GM12873 (cell line): ENCODE measurements at regions not wholly inside any gene's neighbourhood (a gene's known extent, or its start where the extent isn't known, plus 50 kb on each side); places are given as distances from the start of the nearest gene placed in this dataset.

Source experiments
- TF ChIP-seq, protein P1 (sequence below): IDR thresholded peaks from 2 replicates; pipeline ENCODE4 v1.5.1; 2012; ENCODE audit warnings: low read depth, mild to moderate bottlenecking, moderate library complexity, low read length, control low read depth; ENCODE audit not compliant: insufficient read depth; ENCODE audit errors: missing control alignments

DNA sequence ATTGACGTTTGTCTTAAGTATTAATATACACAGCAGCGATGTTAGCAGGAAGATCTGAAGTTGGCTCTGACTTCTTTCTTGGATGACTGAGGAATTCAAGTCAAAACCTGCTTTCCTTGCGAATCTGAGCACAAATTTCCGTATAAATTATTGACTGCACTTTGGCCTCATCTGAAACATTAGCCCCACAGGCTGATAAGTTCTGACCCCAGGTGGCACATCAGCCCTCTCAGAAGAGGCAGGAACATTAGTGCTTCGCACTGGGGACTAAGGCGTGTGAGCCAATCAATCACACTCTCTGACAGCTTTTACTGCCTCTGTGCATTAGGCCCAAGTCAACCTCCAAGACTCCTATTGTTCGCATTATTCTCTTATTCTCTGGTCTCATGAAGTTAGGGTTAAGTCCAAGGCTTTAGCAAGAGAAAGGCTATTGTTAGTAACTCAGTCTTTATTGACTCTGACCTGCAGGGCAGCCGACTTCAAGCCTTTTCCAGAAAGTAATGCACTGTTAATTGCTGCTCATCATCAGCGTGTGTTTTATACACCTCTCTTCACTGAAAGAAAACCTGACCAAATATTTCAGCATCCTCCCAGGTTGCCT is 84.2 kb downstream of the ZNF608 start:
- TF ChIP-seq, protein P1, sequence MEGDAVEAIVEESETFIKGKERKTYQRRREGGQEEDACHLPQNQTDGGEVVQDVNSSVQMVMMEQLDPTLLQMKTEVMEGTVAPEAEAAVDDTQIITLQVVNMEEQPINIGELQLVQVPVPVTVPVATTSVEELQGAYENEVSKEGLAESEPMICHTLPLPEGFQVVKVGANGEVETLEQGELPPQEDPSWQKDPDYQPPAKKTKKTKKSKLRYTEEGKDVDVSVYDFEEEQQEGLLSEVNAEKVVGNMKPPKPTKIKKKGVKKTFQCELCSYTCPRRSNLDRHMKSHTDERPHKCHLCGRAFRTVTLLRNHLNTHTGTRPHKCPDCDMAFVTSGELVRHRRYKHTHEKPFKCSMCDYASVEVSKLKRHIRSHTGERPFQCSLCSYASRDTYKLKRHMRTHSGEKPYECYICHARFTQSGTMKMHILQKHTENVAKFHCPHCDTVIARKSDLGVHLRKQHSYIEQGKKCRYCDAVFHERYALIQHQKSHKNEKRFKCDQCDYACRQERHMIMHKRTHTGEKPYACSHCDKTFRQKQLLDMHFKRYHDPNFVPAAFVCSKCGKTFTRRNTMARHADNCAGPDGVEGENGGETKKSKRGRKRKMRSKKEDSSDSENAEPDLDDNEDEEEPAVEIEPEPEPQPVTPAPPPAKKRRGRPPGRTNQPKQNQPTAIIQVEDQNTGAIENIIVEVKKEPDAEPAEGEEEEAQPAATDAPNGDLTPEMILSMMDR: no peak

DNA sequence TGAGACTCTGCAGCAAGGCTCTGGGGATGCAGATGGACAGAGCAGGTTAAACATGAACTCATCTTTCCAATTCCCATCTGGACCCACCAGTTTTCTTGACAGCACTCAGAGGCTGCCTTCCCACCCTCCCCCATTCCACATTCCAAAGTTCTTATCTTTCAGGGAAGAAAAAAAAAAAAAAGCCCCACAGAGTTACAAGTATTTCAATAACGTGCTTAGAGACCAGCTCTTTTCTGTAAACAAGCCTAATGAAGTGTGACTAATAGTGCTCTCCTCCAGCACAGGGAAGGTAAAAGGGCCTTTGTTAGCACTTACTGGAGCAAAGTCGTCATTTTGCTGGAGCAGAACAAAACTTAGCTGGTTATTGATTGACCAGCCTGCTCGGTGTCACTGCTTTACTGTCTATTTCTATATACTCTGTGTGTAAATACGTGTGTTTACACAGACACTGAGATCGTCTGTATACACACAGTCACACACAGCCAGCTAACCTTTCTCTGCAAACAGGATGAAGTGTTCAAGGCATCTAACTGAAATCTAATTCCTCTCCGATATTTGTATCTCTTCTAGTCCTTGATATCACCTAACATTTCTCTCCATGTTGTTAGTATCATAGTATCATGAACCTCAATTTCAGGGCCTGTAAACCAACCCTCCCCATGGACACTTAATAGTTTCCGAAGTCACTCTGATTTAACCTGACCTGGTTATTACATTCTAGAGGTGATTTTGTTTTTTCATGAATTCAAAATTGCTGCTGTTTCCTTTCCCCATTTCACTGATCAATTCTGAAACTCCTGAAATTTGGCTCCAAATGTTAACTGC is 84.9 kb downstream of the ZNF608 start:
- TF ChIP-seq, protein P1: no peak

DNA sequence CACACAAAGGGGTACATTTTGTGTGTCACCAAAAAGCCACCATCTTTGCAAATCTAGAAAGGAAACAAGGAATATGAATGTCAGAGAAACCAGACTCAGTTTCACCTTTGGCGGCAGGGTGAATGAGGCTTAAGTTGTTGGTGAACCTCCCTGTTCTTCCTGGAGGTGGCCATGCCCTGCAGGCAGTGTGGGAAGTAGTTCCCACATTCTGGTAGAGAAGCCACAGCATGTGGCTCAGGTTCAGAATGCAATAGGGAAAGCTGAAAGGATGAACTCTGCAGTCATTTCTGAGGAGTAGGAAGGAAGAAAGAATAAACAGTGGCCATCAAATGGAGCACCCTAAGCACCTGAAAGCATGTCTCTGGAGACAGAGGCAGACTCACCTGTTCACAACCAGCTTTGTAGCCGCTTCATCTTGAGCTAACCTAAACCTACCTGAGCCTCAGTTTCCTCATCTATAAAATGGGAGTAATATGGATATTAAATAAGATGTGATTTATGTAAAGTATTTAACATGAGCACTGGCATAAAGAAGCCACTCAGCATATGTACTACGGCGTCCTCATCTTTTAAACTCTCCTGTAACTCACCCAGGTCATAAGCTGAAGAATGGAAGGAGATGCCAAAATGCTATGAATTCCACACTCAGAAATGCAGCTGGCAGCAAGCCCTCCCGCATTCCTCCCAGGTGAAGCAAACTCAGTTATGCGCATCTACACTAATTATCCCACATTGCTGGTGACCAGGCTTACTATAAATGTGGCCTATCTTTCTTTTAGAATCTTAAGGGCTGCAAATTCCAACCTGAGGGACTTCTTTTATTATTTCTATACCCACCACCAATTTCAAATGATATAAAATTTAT is 86.0 kb downstream of the ZNF608 start:
- TF ChIP-seq, protein P1: no peak

DNA sequence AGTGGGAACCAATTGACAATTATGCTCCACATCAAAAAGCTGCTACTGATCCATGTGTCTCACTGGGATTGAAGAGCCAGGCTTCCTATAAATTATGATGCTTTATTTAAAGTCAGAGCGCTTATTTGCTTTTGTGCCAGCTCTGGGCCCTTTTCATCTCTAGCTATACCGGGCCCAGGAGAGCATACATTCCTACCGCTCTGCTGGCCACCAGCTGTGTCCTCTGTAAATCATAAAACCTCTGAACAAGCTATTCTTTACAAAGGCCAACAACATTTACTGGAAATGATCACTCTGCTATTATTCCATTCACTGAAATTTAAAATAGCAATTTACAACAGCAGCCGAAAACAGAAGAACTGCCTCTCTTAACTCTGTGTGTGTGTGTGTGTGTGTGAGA is 86.6 kb downstream of the ZNF608 start:
- TF ChIP-seq, protein P1: no peak

DNA sequence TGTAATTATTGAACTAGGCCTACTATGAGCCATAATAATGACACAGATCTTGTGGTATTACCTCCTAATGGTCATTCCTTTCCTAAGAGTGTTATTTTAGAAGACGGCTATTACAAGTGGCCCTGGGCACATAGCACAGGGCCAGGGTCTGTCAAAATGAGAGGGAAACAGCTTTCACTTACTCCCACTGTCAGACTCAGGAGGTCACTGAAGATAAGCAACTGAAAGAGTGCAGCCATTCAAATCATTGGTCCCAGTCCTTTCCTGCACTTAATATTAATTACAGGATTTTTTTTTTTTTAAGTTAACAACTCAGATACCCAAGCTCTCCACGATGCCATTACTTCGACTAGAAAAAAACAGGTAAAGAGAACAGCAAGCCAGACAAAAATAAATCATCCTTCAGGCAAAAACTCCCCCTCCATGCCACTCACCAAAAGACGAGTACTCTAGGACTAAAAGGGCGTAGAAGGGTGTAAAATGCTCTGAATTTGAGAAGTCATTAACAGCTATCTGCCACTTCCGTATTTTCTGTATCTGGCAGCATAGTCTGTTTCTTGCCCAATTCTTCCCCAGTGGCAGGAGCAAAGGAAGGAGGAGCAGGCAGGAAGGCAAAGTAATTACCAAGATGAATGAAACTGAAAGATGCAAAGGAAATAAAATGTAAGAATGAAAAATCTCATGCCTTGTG is 87.4 kb downstream of the ZNF608 start:
- TF ChIP-seq, protein P1: no peak

DNA sequence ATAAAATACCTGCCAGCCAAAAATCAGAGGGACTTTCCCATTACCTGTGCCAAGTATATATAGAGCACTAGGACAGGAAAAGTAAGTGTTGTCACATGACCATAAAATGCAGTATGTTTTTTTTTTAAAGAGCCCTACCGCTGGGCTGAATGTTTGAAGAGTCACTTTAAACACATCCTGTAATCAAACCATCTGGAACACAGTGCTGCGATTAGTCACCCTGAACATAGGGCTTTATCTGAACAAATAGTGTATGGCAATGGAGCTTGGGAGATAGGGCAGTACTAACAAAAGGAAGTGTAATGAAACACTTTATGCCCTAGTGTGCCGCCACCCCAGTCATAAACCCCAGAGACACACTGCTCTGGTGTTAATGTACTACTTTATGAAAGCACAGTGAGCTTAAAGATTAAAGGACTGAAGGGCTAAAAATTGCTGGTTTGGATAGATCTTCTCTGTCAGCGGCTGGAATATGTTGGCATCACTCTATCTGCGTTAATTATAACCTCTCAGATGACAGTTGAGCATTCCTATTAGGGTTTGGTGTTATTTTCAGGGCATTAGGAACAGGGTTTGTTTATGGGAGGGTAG is 90.4 kb downstream of the ZNF608 start:
- TF ChIP-seq, protein P1: no peak
